Natural killer cell (primary cell): ENCODE measurements at regions not wholly inside any gene's neighbourhood (a gene's known extent, or its start where the extent isn't known, plus 50 kb on each side); places are given as distances from the start of the nearest gene placed in this dataset.

Experiments used
- ATAC-seq, 3 donors: fragments of 150-1000 bp in 2 of 3; fragments of 200-7000 bp in 1 of 3; cut with Tn5 transposase; 1 replicate in 1 of 3; 2 replicates in 2 of 3; pipeline ENCODE4 v1.10.0; 2021; ENCODE audit warnings: mild to moderate bottlenecking in 2 of 3, moderate library complexity in 2 of 3
- DNase-seq, 2 donors: peaks; one replicate each; pipeline versions ENCODE4 v3.0.0 to v3.0.0-alpha.2; 2013 to 2021; ENCODE audit warnings: mixed read lengths in 1 of 2
- H3K27ac ChIP-seq: one replicate; pipeline ENCODE4 v1.5.1; 2013; ENCODE audit warnings: mild to moderate bottlenecking, low read length
- H3K27me3 ChIP-seq: one replicate; pipeline ENCODE4 v1.6.1; 2013; ENCODE audit warnings: low read length; ENCODE audit not compliant: control insufficient read depth, insufficient read depth
- H3K36me3 ChIP-seq: one replicate; pipeline ENCODE4 v1.6.1; 2013; ENCODE audit warnings: low read length; ENCODE audit not compliant: control insufficient read depth, insufficient read depth
- H3K4me1 ChIP-seq: one replicate; pipeline ENCODE4 v1.6.1; 2013; ENCODE audit warnings: low read length; ENCODE audit not compliant: control insufficient read depth, insufficient read depth
- H3K4me3 ChIP-seq: one replicate; pipeline ENCODE4 v1.5.1; 2013; ENCODE audit warnings: low read length
- H3K9me3 ChIP-seq: one replicate; pipeline ENCODE4 v1.6.1; 2013; ENCODE audit warnings: low read length; ENCODE audit not compliant: control insufficient read depth, insufficient read depth
- H3K27ac Mint-ChIP-seq, 2 donors: one replicate each; pipeline ENCODE4 v1.8.0; 2022; ENCODE audit warnings: mild to moderate bottlenecking in 2 of 2, mixed read lengths in 2 of 2, moderate library complexity in 1 of 2
- H3K27me3 Mint-ChIP-seq, 2 donors: one replicate each; pipeline ENCODE4 v1.8.0; 2022; ENCODE audit warnings: low read depth in 2 of 2, mixed read lengths in 2 of 2
- H3K36me3 Mint-ChIP-seq: one replicate; pipeline ENCODE4 v1.8.0; 2022; ENCODE audit warnings: mixed read lengths
- H3K4me1 Mint-ChIP-seq, 2 donors: one replicate each; pipeline ENCODE4 v1.8.0; 2022; ENCODE audit warnings: mixed read lengths in 2 of 2
- H3K4me3 Mint-ChIP-seq: one replicate; pipeline ENCODE4 v1.8.0; 2022; ENCODE audit warnings: mild to moderate bottlenecking, moderate library complexity, mixed read lengths
- H3K9me3 Mint-ChIP-seq, 2 donors: one replicate each; pipeline ENCODE4 v1.8.0; 2022; ENCODE audit warnings: mixed read lengths in 2 of 2
- CTCF ChIP-seq: fragments of 200-600 bp; IDR thresholded peaks from one replicate; pipeline ENCODE4 v1.8.0; 2022; ENCODE audit warnings: antibody characterized with exemption
- WGBS: methylation state at CpG from one replicate; pipeline ENCODE4 v1.1.7; 2013; ENCODE audit warnings: missing lambda C conversion rate; ENCODE audit not compliant: insufficient coverage; 5-methylcytosine and 5-hydroxymethylcytosine counted together
- intact Hi-C: fragments of 100-400 bp; cut with micrococcal nuclease; formaldehyde crosslinking; loops from one replicate; pipeline ENCODE4 v1.14.2; 2022

- DNase-seq: peak in 1 of 2 donors; percentile 7
- H3K4me3 Mint-ChIP-seq: no peak overlapping the region
Measured at GRCh38 chr11:134527382-134528243, 115.6 kb upstream of the B3GAT1 start.

GRCh38 chr11:134524896-134525845, 113.1 kb upstream of the B3GAT1 start:
- H3K36me3 ChIP-seq: no peaks in the 10 kb centered on the region
- no peak for DNase-seq
- H3K27ac ChIP-seq: no peak overlapping the region
- no peak for ATAC-seq
- H3K4me1 ChIP-seq: no peaks in the 10 kb centered on the region
- intact Hi-C loops: no loop called here
- Mint-ChIP-seq H3K4me3 (no peak overlapping the region), H3K9me3 (no peaks in the 10 kb centered on the region), H3K36me3 (no peaks in the 10 kb centered on the region), H3K27me3 (peaks cover 6 to 7% of the 10 kb centered on the region in 2 donors), H3K27ac (no peak overlapping the region), H3K4me1 (peaks cover 0 to 6% of the 10 kb centered on the region in 2 donors)
- 91% methylated on average over 28 of the region's 28 CpGs for WGBS
- no peaks in the 10 kb centered on the region for H3K27me3 ChIP-seq
- no peak overlapping the region for H3K4me3 ChIP-seq
- TF ChIP-seq CTCF: no peak
- no peaks in the 10 kb centered on the region for H3K9me3 ChIP-seq

More at GRCh38 chr11:134527382-134528243, 115.6 kb upstream of the B3GAT1 start:
- no peak overlapping the region for H3K4me3 ChIP-seq
- no peaks in the 10 kb centered on the region for H3K36me3 ChIP-seq
- intact Hi-C loops: no loop called here
- H3K36me3 Mint-ChIP-seq: no peaks in the 10 kb centered on the region
- no peak for TF ChIP-seq CTCF
- H3K27ac Mint-ChIP-seq: peak overlapping the region in 1 of 2 donors; percentile 44
- H3K27me3 Mint-ChIP-seq: peaks cover 6 to 7% of the 10 kb centered on the region in 2 donors
- WGBS: 82% methylated on average over 19 of the region's 19 CpGs
- no peaks in the 10 kb centered on the region for H3K4me1 Mint-ChIP-seq
- H3K9me3 Mint-ChIP-seq: no peaks in the 10 kb centered on the region
- no peak overlapping the region for H3K27ac ChIP-seq
- no peak for ATAC-seq
- no peaks in the 10 kb centered on the region for H3K27me3 ChIP-seq
- H3K4me1 ChIP-seq: no peaks in the 10 kb centered on the region
- no peaks in the 10 kb centered on the region for H3K9me3 ChIP-seq

- Mint-ChIP-seq H3K4me3 (no peak overlapping the region), H3K9me3 (no peaks in the 10 kb centered on the region), H3K27me3 (peaks cover 6 to 7% of the 10 kb centered on the region in 2 donors), H3K27ac (no peak overlapping the region), H3K36me3 (no peaks in the 10 kb centered on the region), H3K4me1 (peaks cover 0 to 6% of the 10 kb centered on the region in 2 donors)
- Histone ChIP-seq H3K4me3 (no peak overlapping the region), H3K4me1 (no peaks in the 10 kb centered on the region), H3K9me3 (no peaks in the 10 kb centered on the region), H3K36me3 (no peaks in the 10 kb centered on the region), H3K27ac (no peak overlapping the region), H3K27me3 (no peaks in the 10 kb centered on the region)
- 95% methylated on average over 25 of the region's 25 CpGs for WGBS
- no peak for DNase-seq
- ATAC-seq: no peak
- TF ChIP-seq CTCF: no peak
- intact Hi-C loops: no loop called here
Measured at GRCh38 chr11:134524201-134524600, 112.2 kb upstream of the B3GAT1 start.
